A673 (cell line): ENCODE measurements at regions not wholly inside any gene's neighbourhood (a gene's known extent, or its start where the extent isn't known, plus 50 kb on each side); places are given as distances from the start of the nearest gene placed in this dataset.

Source experiments
- BruUV-seq: library from RNA; stranded (reverse); fragments of 400-500 nt; replicated peaks from 2 replicates; lab custom pipeline; 2021; lab: Mats Ljungman, UMichigan
- CTCF ChIA-PET: fragments of 300-600 bp; sonication (Branson Sonifier 250); formaldehyde crosslinking; loops from one replicate; lab custom pipeline; 2022; ENCODE audit warnings: antibody characterized with exemption; lab: Charles Lee
- POLR2A ChIA-PET: fragments of 300-600 bp; sonication (Branson Sonifier 250); formaldehyde crosslinking; loops from one replicate; lab custom pipeline; 2022; ENCODE audit warnings: antibody characterized with exemption; ENCODE audit not compliant: low non-redundant PET; lab: Charles Lee
- DNase-seq: peaks from one replicate; pipeline ENCODE4 v3.0.0-alpha.2; 2015; ENCODE audit warnings: low spot score
- H3K27ac ChIP-seq: fragments of 200-600 bp; sonication (generic); 2 replicates; pipeline ENCODE4 v1.5.1; 2016; ENCODE audit warnings: mixed run types, low read depth, mild to moderate bottlenecking, mixed read lengths, antibody characterized with exemption, low read length; ENCODE audit not compliant: poor library complexity, severe bottlenecking
- H3K27me3 ChIP-seq: fragments of 200-600 bp; sonication (generic); replicated peaks from 2 replicates; pipeline ENCODE4 v1.6.1; 2017; ENCODE audit warnings: mixed run types, low read depth, mild to moderate bottlenecking, mixed read lengths, antibody characterized with exemption, low read length; ENCODE audit not compliant: insufficient read depth, poor library complexity
- H3K36me3 ChIP-seq: fragments of 200-600 bp; sonication (generic); 2 replicates; pipeline ENCODE4 v1.6.1; 2016; ENCODE audit warnings: mixed run types, mild to moderate bottlenecking, mixed read lengths, antibody characterized with exemption, low read length; ENCODE audit not compliant: insufficient read depth, poor library complexity, severe bottlenecking
- H3K4me1 ChIP-seq: fragments of 200-600 bp; sonication (generic); 2 replicates; pipeline ENCODE4 v1.6.1; 2017; ENCODE audit warnings: mixed run types, mild to moderate bottlenecking, mixed read lengths, antibody characterized with exemption, low read length; ENCODE audit not compliant: insufficient read depth, poor library complexity, severe bottlenecking
- H3K4me3 ChIP-seq: fragments of 200-600 bp; sonication (generic); 2 replicates; pipeline ENCODE4 v1.5.1; 2016; ENCODE audit warnings: low read depth, mixed run types, mild to moderate bottlenecking, mixed read lengths, low read length; ENCODE audit not compliant: poor library complexity, severe bottlenecking
- H3K9me3 ChIP-seq: fragments of 200-600 bp; sonication (generic); 2 replicates; pipeline ENCODE4 v1.6.1; 2016; ENCODE audit warnings: mixed run types, low read depth, mild to moderate bottlenecking, mixed read lengths, antibody characterized with exemption, low read length; ENCODE audit not compliant: poor library complexity, severe bottlenecking
- EZH2 ChIP-seq: fragments of 200-600 bp; sonication (generic); IDR thresholded peaks from 2 replicates; pipeline ENCODE4 v1.6.1; 2017; ENCODE audit warnings: borderline replicate concordance, low read depth, mild to moderate bottlenecking, mixed read lengths, antibody characterized with exemption, low read length; ENCODE audit not compliant: poor library complexity, severe bottlenecking
- intact Hi-C: fragments of 100-400 bp; cut with micrococcal nuclease; formaldehyde crosslinking; loops from one replicate; pipeline ENCODE4 v1.10.0; 2022; ENCODE audit not compliant: unreplicated experiment
- TF ChIP-seq, protein P1 (sequence below): fragments of 300-800, 200-600 bp; sonication (generic); conservative IDR thresholded peaks from 2 replicates; pipeline ENCODE4 v1.5.1; 2017; ENCODE audit warnings: low read depth, mild to moderate bottlenecking, antibody characterized with exemption, low read length, moderate library complexity, mixed read lengths

DNA sequence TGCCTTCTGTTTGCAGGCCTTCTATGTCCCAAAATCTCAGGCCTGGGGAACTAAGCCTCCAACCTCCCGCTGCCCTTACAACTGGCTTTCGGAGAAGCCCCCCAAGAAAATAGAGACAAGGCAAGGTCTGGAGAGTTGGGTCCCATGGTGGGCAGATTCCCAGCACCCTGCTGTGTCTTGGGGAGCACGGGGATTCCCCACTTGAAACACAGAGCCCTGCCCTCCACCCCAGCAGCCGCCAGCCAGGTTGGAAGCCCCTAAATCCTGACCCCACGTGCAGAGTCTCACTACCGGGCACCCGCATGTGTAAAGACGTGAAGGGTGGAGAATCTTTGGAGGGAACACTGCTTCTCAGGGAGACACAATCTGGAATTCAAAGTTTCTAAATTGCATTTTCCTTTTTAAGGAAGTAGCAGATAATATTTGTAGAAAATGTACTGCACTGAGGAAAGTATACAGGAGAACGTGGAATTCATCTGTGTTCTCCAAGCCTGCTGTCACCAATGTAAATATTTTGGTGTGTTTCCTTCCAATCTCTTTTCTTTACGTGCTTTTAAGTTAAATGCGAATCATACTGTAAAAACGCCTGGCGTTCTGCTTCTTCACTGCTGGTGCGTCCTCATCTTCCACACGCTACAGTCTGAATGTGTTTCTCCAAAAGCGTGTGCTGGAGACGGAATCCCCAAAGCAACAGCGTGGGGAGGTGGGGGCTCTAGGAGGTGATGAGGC, 220.9 kb downstream of the BRD1 start:
- intact Hi-C loops = no loop called here
- Histone ChIP-seq H3K4me3 (no peak overlapping the region), H3K9me3 (no peaks in the 10 kb centered on the region), H3K4me1 (no peaks in the 10 kb centered on the region), H3K27ac (no peak overlapping the region), H3K36me3 (no peaks in the 10 kb centered on the region), H3K27me3 (no peaks in the 10 kb centered on the region)
- POLR2A ChIA-PET = no interaction called here
- CTCF ChIA-PET = no interaction called here
- DNase-seq = no peak
- no TSS peak for BruUV-seq
- TF ChIP-seq EZH2 = no peak
- TF ChIP-seq, protein P1, sequence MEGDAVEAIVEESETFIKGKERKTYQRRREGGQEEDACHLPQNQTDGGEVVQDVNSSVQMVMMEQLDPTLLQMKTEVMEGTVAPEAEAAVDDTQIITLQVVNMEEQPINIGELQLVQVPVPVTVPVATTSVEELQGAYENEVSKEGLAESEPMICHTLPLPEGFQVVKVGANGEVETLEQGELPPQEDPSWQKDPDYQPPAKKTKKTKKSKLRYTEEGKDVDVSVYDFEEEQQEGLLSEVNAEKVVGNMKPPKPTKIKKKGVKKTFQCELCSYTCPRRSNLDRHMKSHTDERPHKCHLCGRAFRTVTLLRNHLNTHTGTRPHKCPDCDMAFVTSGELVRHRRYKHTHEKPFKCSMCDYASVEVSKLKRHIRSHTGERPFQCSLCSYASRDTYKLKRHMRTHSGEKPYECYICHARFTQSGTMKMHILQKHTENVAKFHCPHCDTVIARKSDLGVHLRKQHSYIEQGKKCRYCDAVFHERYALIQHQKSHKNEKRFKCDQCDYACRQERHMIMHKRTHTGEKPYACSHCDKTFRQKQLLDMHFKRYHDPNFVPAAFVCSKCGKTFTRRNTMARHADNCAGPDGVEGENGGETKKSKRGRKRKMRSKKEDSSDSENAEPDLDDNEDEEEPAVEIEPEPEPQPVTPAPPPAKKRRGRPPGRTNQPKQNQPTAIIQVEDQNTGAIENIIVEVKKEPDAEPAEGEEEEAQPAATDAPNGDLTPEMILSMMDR = no peak

DNA sequence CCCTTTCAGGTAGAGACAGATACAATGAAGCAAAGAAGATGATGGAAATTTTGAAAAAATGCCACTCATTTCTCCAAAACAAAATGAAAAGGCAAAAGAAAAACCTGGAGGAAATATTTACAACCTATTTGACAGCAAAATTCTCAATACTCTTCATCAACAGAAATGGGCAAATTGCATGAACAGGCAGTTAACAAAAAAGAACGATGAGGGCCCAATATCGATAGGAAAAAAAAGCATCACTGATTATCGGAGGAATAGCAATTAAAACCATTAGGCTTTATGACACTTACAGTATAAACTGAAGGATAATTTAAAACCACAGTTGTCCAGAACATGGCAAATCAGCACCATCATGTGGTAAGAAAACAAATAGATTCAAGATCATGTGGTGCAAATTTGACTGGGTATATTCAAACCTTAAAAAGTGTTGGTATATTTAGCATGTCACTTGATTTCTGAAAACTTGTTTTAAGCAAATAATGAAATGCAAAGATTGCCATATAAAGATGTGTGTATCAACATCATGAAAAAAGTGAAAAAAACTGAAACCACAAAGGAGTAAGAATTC, 222.9 kb downstream of the BRD1 start:
- Histone ChIP-seq H3K4me3 (no peak overlapping the region), H3K4me1 (no peaks in the 10 kb centered on the region), H3K36me3 (no peaks in the 10 kb centered on the region), H3K27ac (no peak overlapping the region), H3K27me3 (no peaks in the 10 kb centered on the region), H3K9me3 (no peaks in the 10 kb centered on the region)
- intact Hi-C loops = no loop called here
- TF ChIP-seq EZH2 = no peak
- TF ChIP-seq, protein P1 = peak; percentile 28; the same call in 1 of the 2 replicates
- ChIA-PET POLR2A (no interaction called here), CTCF (no interaction called here)
- DNase-seq = no peak
- no TSS peak for BruUV-seq

DNA sequence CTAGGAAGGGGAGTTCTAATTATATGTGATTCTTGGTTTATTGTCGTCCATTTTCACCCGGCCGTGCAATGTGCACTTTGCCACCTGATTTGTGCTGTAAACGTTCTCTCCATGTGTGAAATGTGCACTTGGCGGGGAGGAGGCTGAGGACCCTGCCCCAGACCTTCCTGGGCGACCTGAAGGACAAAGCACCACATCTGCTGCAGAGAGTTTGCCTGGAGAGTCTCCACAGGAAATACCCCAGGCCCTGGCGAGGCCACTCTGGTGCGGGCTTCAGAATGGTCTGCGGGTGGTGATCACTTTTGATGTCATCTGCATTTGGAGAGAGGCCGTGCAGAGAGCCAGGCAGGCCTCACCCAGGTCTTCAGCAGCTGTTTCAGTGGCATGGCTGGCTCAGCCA, 224.7 kb downstream of the BRD1 start:
- Histone ChIP-seq H3K36me3 (no peaks in the 10 kb centered on the region), H3K4me3 (no peak overlapping the region), H3K27me3 (no peaks in the 10 kb centered on the region), H3K27ac (no peak overlapping the region), H3K9me3 (no peaks in the 10 kb centered on the region), H3K4me1 (no peaks in the 10 kb centered on the region)
- POLR2A ChIA-PET = no interaction called here
- DNase-seq = no peak
- BruUV-seq = no TSS peak
- CTCF ChIA-PET = no interaction called here
- no peak for TF ChIP-seq EZH2
- TF ChIP-seq, protein P1 = no peak
- intact Hi-C loops = no loop called here
